Endodermal cell (in vitro differentiated cells): ENCODE measurements at regions not wholly inside any gene's neighbourhood (a gene's known extent, or its start where the extent isn't known, plus 50 kb on each side); places are given as distances from the start of the nearest gene placed in this dataset.

Experiments
- DNase-seq: peaks from one replicate; pipeline ENCODE4 v3.0.0-alpha.2; 2017
- H3K27ac ChIP-seq: 2 replicates; pipeline ENCODE4 v1.5.1; 2013; ENCODE audit warnings: mild to moderate bottlenecking, low read depth, low read length, moderate library complexity
- H3K27me3 ChIP-seq: 2 replicates; pipeline ENCODE4 v1.6.1; 2013; ENCODE audit warnings: mild to moderate bottlenecking, low read length, moderate library complexity; ENCODE audit not compliant: insufficient read depth, control insufficient read depth, poor library complexity, severe bottlenecking
- H3K36me3 ChIP-seq: 2 replicates; pipeline ENCODE4 v1.7.0; 2013; ENCODE audit warnings: mild to moderate bottlenecking, low read length, moderate library complexity; ENCODE audit not compliant: control insufficient read depth, insufficient read depth
- H3K4me1 ChIP-seq: one replicate; pipeline ENCODE4 v1.7.0; 2013; ENCODE audit warnings: low read length; ENCODE audit not compliant: control insufficient read depth, insufficient read depth
- H3K4me3 ChIP-seq: 2 replicates; pipeline ENCODE4 v1.5.1; 2013; ENCODE audit warnings: mild to moderate bottlenecking, low read length, moderate library complexity
- H3K9ac ChIP-seq: 2 replicates; pipeline ENCODE4 v1.6.1; 2013; ENCODE audit warnings: mild to moderate bottlenecking, low read length, moderate library complexity; ENCODE audit not compliant: poor library complexity, severe bottlenecking; ENCODE audit errors: extremely low read depth
- H3K9me3 ChIP-seq: 2 replicates; pipeline ENCODE4 v1.6.1; 2013; ENCODE audit warnings: mild to moderate bottlenecking, low read length, moderate library complexity; ENCODE audit not compliant: control insufficient read depth
- H3K27ac Mint-ChIP-seq: 2 replicates; pipeline ENCODE4 v1.8.0; 2020; ENCODE audit warnings: mixed read lengths
- H3K27me3 Mint-ChIP-seq: 2 replicates; pipeline ENCODE4 v1.8.0; 2021; ENCODE audit warnings: mild to moderate bottlenecking, mixed read lengths; ENCODE audit not compliant: insufficient read depth
- H3K36me3 Mint-ChIP-seq: 2 replicates; pipeline ENCODE4 v1.8.0; 2020; ENCODE audit warnings: low read depth, mixed read lengths
- H3K4me1 Mint-ChIP-seq: 2 replicates; pipeline ENCODE4 v1.8.0; 2020; ENCODE audit warnings: mixed read lengths
- H3K4me3 Mint-ChIP-seq: 2 replicates; pipeline ENCODE4 v1.8.0; 2020; ENCODE audit warnings: mild to moderate bottlenecking, moderate library complexity, mixed read lengths
- H3K9me3 Mint-ChIP-seq: 2 replicates; pipeline ENCODE4 v1.8.0; 2020; ENCODE audit warnings: mild to moderate bottlenecking, mixed read lengths
- CTCF ChIP-seq: fragments of 200-600 bp; sonication (generic); conservative IDR thresholded peaks from 2 replicates; pipeline ENCODE4 v1.5.0; 2021; ENCODE audit warnings: antibody characterized with exemption, mild to moderate bottlenecking
- WGBS, 2 experiments: methylation state at CpG; one replicate each; pipeline versions ENCODE4 v1.1.5 to v1.1.7; 2013; ENCODE audit warnings: missing lambda C conversion rate in 2 of 2, mixed read lengths in 1 of 2; ENCODE audit not compliant: insufficient coverage in 1 of 2, insufficient read length in 1 of 2; 5-methylcytosine and 5-hydroxymethylcytosine counted together

GRCh38 chrX:16251782-16252181 is 84.5 kb downstream of the MAGEB17 start:
- no peak overlapping the region for H3K4me3 Mint-ChIP-seq
- H3K27me3 Mint-ChIP-seq = peaks cover 2% of the 10 kb centered on the region
- no peaks in the 10 kb centered on the region for H3K4me1 ChIP-seq
- 95 to 100% methylated on average over 1 to 4 of the region's 4 CpGs for WGBS, 2 experiments
- H3K27ac ChIP-seq = no peak overlapping the region
- H3K4me1 Mint-ChIP-seq = no peaks in the 10 kb centered on the region
- DNase-seq = no peak
- H3K36me3 ChIP-seq = no peaks in the 10 kb centered on the region
- H3K9ac ChIP-seq = no peak overlapping the region
- no peak overlapping the region for H3K27ac Mint-ChIP-seq
- H3K9me3 Mint-ChIP-seq = peaks cover 8% of the 10 kb centered on the region
- H3K27me3 ChIP-seq = no peaks in the 10 kb centered on the region
- H3K4me3 ChIP-seq = no peak overlapping the region
- no peaks in the 10 kb centered on the region for H3K9me3 ChIP-seq
- TF ChIP-seq CTCF = no peak
- H3K36me3 Mint-ChIP-seq = no peaks in the 10 kb centered on the region

GRCh38 chrX:16258882-16259281 is 91.6 kb downstream of the MAGEB17 start:
- no peaks in the 10 kb centered on the region for H3K9me3 ChIP-seq
- 67% methylated on average over 4 of the region's 4 CpGs; no CpG with 5 or more reads in 1 of the 2 experiments for WGBS, 2 experiments
- H3K9ac ChIP-seq = no peak overlapping the region
- Mint-ChIP-seq H3K9me3 (peaks cover 20% of the 10 kb centered on the region), H3K27ac (peak overlapping the region; percentile 5), H3K4me3 (no peak overlapping the region), H3K27me3 (no peaks in the 10 kb centered on the region), H3K36me3 (no peaks in the 10 kb centered on the region), H3K4me1 (peaks cover 34% of the 10 kb centered on the region)
- H3K27ac ChIP-seq = no peak overlapping the region
- TF ChIP-seq CTCF = no peak
- no peaks in the 10 kb centered on the region for H3K4me1 ChIP-seq
- H3K36me3 ChIP-seq = no peaks in the 10 kb centered on the region
- DNase-seq = no peak
- H3K27me3 ChIP-seq = no peaks in the 10 kb centered on the region
- H3K4me3 ChIP-seq = no peak overlapping the region

GRCh38 chrX:16267431-16267830 is 100.2 kb downstream of the MAGEB17 start:
- Histone ChIP-seq H3K27me3 (no peaks in the 10 kb centered on the region), H3K4me3 (no peak overlapping the region), H3K9ac (no peak overlapping the region), H3K36me3 (no peaks in the 10 kb centered on the region), H3K9me3 (no peaks in the 10 kb centered on the region), H3K4me1 (no peaks in the 10 kb centered on the region), H3K27ac (no peak overlapping the region)
- peaks cover 6% of the 10 kb centered on the region for H3K36me3 Mint-ChIP-seq
- peaks cover 19% of the 10 kb centered on the region for H3K9me3 Mint-ChIP-seq
- WGBS, 2 experiments = 100% methylated on average over 1 of the region's 1 CpG; no CpG with 5 or more reads in 1 of the 2 experiments
- H3K4me3 Mint-ChIP-seq = no peak overlapping the region
- no peak for TF ChIP-seq CTCF
- no peak overlapping the region for H3K27ac Mint-ChIP-seq
- H3K27me3 Mint-ChIP-seq = no peaks in the 10 kb centered on the region
- peaks cover 7% of the 10 kb centered on the region for H3K4me1 Mint-ChIP-seq
- DNase-seq = no peak
